ENCODE measurements at regions not wholly inside any gene's neighbourhood (a gene's known extent, or its start where the extent isn't known, plus 50 kb on each side); places are given as distances from the start of the nearest gene placed in this dataset.
"Not testable (repeated sequence)": the region's sequence is repeated elsewhere in the genome, so short reads cannot be mapped to it uniquely, and the experiment has no call there.

- no peak for DNase-seq
These were observed 118.7 kb downstream of the CYP26B1 start for GRCh38 chr2:72028996-72029395.

GRCh38 chr2:72028351-72028995 is 119.2 kb downstream of the CYP26B1 start:
- no peak for DNase-seq

- DNase-seq: no peak
These were observed 120.1 kb downstream of the CYP26B1 start for GRCh38 chr2:72027426-72028161.

- no peak for DNase-seq
These were observed 120.7 kb downstream of the CYP26B1 start for GRCh38 chr2:72026819-72027425.

GRCh38 chr2:72024451-72025175 is 123.0 kb downstream of the CYP26B1 start:
- no peak for DNase-seq

- DNase-seq: no peak
These were observed 123.8 kb downstream of the CYP26B1 start for GRCh38 chr2:72023678-72024390.

GRCh38 chr2:72021371-72021770 is 126.3 kb downstream of the CYP26B1 start:
- not testable (repeated sequence) for DNase-seq

GRCh38 chr2:72015266-72015665 is 132.4 kb downstream of the CYP26B1 start:
- no peak for DNase-seq

GRCh38 chr2:72014831-72015230 is 132.8 kb downstream of the CYP26B1 start:
- DNase-seq: no peak

GRCh38 chr2:72013726-72014125 is 133.9 kb downstream of the CYP26B1 start:
- no peak for DNase-seq

- DNase-seq: no peak
These were observed 134.6 kb downstream of the CYP26B1 start for GRCh38 chr2:72012886-72013574.

GRCh38 chr2:72011791-72012190 is 135.9 kb downstream of the CYP26B1 start:
- DNase-seq: no peak

- DNase-seq: no peak
These were observed 136.3 kb downstream of the CYP26B1 start for GRCh38 chr2:72011370-72011689.

- DNase-seq: no peak
These were observed 136.9 kb downstream of the CYP26B1 start for GRCh38 chr2:72010647-72011369.

- no peak for DNase-seq
These were observed 139.1 kb downstream of the CYP26B1 start for GRCh38 chr2:72008608-72009007.

- DNase-seq: no peak
These were observed 140.3 kb downstream of the CYP26B1 start for GRCh38 chr2:72007402-72007801.

GRCh38 chr2:72006188-72006736 is 141.4 kb downstream of the CYP26B1 start:
- DNase-seq: no peak

- DNase-seq: no peak
These were observed 142.7 kb downstream of the CYP26B1 start for GRCh38 chr2:72004976-72005375.

- no peak for DNase-seq
These were observed 143.3 kb downstream of the CYP26B1 start for GRCh38 chr2:72004201-72004915.

- no peak for DNase-seq
These were observed 143.9 kb downstream of the CYP26B1 start for GRCh38 chr2:72003796-72004195.

GRCh38 chr2:72003124-72003523 is 144.5 kb downstream of the CYP26B1 start:
- DNase-seq: no peak
